GM12878 (cell line): ENCODE measurements at regions not wholly inside any gene's neighbourhood (a gene's known extent, or its start where the extent isn't known, plus 50 kb on each side); places are given as distances from the start of the nearest gene placed in this dataset.

Experiments
- CBFB ChIP-seq: IDR thresholded peaks from 2 replicates; pipeline ENCODE4 v1.6.1; 2016; ENCODE audit warnings: antibody characterized with exemption, low read depth
- CTCF ChIP-seq, 3 experiments: IDR thresholded peaks in 2 of 3; conservative IDR thresholded peaks in 1 of 3; 2 replicates each; pipeline ENCODE4 v1.5.1; 2011; ENCODE audit warnings: low read depth in 3 of 3, low read length in 3 of 3, mild to moderate bottlenecking in 3 of 3, control low read depth in 2 of 3, moderate library complexity in 2 of 3, inconsistent platforms in 1 of 3, mixed read lengths in 1 of 3; ENCODE audit not compliant: control insufficient read depth in 2 of 3, insufficient read depth in 1 of 3; ENCODE audit errors: extremely low read depth in 1 of 3
- FOXK2 ChIP-seq: fragments of 450-650 bp; IDR thresholded peaks from 2 replicates; pipeline ENCODE4 v1.6.1; 2017; ENCODE audit warnings: mild to moderate bottlenecking, moderate library complexity
- NFIC ChIP-seq: IDR thresholded peaks from 2 replicates; pipeline ENCODE4 v1.6.1; 2012; ENCODE audit warnings: low read depth, mild to moderate bottlenecking, inconsistent platforms, low read length, moderate library complexity
- POLR2A ChIP-seq: IDR thresholded peaks from 2 replicates; pipeline ENCODE4 v1.6.1; 2011; ENCODE audit warnings: low read depth, mild to moderate bottlenecking, low read length
- POLR2AphosphoS5 ChIP-seq: IDR thresholded peaks from 2 replicates; pipeline ENCODE4 v1.6.1; 2011; ENCODE audit warnings: mild to moderate bottlenecking, low read length, inconsistent platforms
- ZNF274 ChIP-seq: IDR thresholded peaks from one replicate; pipeline ENCODE4 v1.8.0; 2011; ENCODE audit not compliant: insufficient read length, insufficient read depth
- TF ChIP-seq, protein P1 (sequence below): IDR thresholded peaks from 2 replicates; pipeline ENCODE4 v1.6.1; 2012; ENCODE audit warnings: low read length, inconsistent platforms

- TF ChIP-seq CTCF (IDR thresholded peaks at IDR 0.05 in 2 of 3, conservative IDR thresholded peaks at IDR 0.05 in 1 of 3; ENCODE audit: control insufficient read depth in 2 of 3, extremely low read depth in 1 of 3, insufficient read depth in 1 of 3, low read depth in 3 of 3, low read length in 3 of 3) = no peak
- no peak for TF ChIP-seq ZNF274
- TF ChIP-seq POLR2A = no peak
- TF ChIP-seq FOXK2 = no peak
- TF ChIP-seq POLR2AphosphoS5 = no peak
- no peak for TF ChIP-seq CBFB
- TF ChIP-seq, protein P1, sequence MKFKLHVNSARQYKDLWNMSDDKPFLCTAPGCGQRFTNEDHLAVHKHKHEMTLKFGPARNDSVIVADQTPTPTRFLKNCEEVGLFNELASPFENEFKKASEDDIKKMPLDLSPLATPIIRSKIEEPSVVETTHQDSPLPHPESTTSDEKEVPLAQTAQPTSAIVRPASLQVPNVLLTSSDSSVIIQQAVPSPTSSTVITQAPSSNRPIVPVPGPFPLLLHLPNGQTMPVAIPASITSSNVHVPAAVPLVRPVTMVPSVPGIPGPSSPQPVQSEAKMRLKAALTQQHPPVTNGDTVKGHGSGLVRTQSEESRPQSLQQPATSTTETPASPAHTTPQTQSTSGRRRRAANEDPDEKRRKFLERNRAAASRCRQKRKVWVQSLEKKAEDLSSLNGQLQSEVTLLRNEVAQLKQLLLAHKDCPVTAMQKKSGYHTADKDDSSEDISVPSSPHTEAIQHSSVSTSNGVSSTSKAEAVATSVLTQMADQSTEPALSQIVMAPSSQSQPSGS = no peak
- TF ChIP-seq NFIC = no peak
Measured at GRCh38 chr2:175559613-175560012, 378.1 kb upstream of the ATP5MC3 start.
